Kidney (tissue), 13 donors: ENCODE measurements at regions not wholly inside any gene's neighbourhood (a gene's known extent, or its start where the extent isn't known, plus 50 kb on each side); places are given as distances from the start of the nearest gene placed in this dataset.
A peak's percentile ranks its signal among the peaks of the same experiment; 100 is the strongest.

Source experiments
- DNase-seq, 5 donors: peaks; one replicate each; pipeline ENCODE4 v3.0.0-alpha.2; 2013 to 2020
- FAIRE-seq: peaks from 2 replicates; lab custom pipeline; 2012; peaks lifted over from hg19 to GRCh38; lab: Jason Lieb, UNC
- H3K27ac ChIP-seq, 2 donors: one replicate each; pipeline ENCODE4 v1.7.0; 2013; ENCODE audit warnings: low read depth in 2 of 2, low read length in 2 of 2, inconsistent platforms in 1 of 2
- H3K27me3 ChIP-seq: one replicate; pipeline ENCODE4 v1.7.1; 2013; ENCODE audit warnings: low read length, inconsistent platforms; ENCODE audit not compliant: control insufficient read depth, insufficient read depth
- H3K36me3 ChIP-seq, 3 donors: one replicate each; pipeline versions ENCODE4 v1.7.0 to v1.7.1; 2013; ENCODE audit warnings: low read length in 3 of 3, control low read depth in 1 of 3, inconsistent platforms in 1 of 3; ENCODE audit not compliant: insufficient read depth in 3 of 3, control insufficient read depth in 2 of 3
- H3K4me1 ChIP-seq, 3 donors: one replicate each; pipeline versions ENCODE4 v1.7.0 to v1.7.1; 2013; ENCODE audit warnings: low read length in 3 of 3, inconsistent platforms in 1 of 3, low read depth in 1 of 3; ENCODE audit not compliant: control insufficient read depth in 2 of 3, insufficient read depth in 2 of 3
- H3K4me3 ChIP-seq, 3 donors: one replicate each; pipeline versions ENCODE4 v1.7.0 to v1.8.1; 2013; ENCODE audit warnings: low read length in 3 of 3, control low read depth in 1 of 3, inconsistent platforms in 1 of 3
- H3K9ac ChIP-seq, 3 donors: one replicate each; pipeline versions ENCODE4 v1.7.0 to v1.7.1; 2013; ENCODE audit warnings: low read length in 3 of 3, control low read depth in 1 of 3, inconsistent platforms in 1 of 3
- H3K9me3 ChIP-seq, 3 donors: one replicate each; pipeline versions ENCODE4 v1.7.0 to v1.7.1; 2013; ENCODE audit warnings: low read length in 3 of 3, control low read depth in 1 of 3, inconsistent platforms in 1 of 3; ENCODE audit not compliant: control insufficient read depth in 2 of 3, insufficient read depth in 1 of 3
- intact Hi-C: fragments of 100-400 bp; cut with DNase I; formaldehyde crosslinking; loops from one replicate; pipeline ENCODE4 v1.11.1; 2022
- TF ChIP-seq, protein P1 (sequence below): IDR thresholded peaks from 3 replicates; pipeline ENCODE4 v1.5.1; 2012; ENCODE audit warnings: mild to moderate bottlenecking, moderate library complexity, borderline replicate concordance; ENCODE audit not compliant: insufficient read depth; ENCODE audit errors: extremely low read depth
- donor health status: control.
- donor health status: control.
- donor health status: control.
- donor health status: control.
- donor health status: control.
- donor health status: DM: yes; HTN: yes; CAD: no.
- donor health status: Normal renal cell carcinoma (clear cell type).

DNA sequence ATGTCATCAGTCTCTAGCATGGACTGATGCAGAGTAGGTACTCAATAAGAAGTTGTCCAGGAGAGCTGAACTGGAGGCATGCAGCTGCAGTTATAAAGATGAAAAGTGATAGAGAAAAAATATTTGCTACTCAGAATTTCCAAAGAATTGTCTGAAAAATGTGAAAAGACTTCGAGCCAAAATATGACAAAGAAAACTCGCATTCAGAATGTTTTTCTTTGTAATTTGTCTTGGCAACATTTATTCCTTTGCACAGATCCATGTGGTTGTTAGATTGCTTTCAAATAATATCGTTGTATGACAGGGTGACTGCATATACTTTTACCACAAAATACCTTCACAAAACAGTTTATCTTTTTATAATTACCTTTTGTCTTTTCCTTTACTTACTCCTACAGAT is 128.0 kb upstream of the SLC4A4 start:
- TF ChIP-seq, protein P1, sequence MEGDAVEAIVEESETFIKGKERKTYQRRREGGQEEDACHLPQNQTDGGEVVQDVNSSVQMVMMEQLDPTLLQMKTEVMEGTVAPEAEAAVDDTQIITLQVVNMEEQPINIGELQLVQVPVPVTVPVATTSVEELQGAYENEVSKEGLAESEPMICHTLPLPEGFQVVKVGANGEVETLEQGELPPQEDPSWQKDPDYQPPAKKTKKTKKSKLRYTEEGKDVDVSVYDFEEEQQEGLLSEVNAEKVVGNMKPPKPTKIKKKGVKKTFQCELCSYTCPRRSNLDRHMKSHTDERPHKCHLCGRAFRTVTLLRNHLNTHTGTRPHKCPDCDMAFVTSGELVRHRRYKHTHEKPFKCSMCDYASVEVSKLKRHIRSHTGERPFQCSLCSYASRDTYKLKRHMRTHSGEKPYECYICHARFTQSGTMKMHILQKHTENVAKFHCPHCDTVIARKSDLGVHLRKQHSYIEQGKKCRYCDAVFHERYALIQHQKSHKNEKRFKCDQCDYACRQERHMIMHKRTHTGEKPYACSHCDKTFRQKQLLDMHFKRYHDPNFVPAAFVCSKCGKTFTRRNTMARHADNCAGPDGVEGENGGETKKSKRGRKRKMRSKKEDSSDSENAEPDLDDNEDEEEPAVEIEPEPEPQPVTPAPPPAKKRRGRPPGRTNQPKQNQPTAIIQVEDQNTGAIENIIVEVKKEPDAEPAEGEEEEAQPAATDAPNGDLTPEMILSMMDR: no peak
- intact Hi-C loops: no loop called here
- H3K9ac ChIP-seq: no peak overlapping the region
- no peaks in the 10 kb centered on the region for H3K36me3 ChIP-seq
- no peaks in the 10 kb centered on the region for H3K9me3 ChIP-seq
- no peak overlapping the region for H3K27ac ChIP-seq
- H3K4me3 ChIP-seq: no peak overlapping the region
- FAIRE-seq (no peak), DNase-seq (no peak)
- no peaks in the 10 kb centered on the region for H3K4me1 ChIP-seq
- no peaks in the 10 kb centered on the region for H3K27me3 ChIP-seq

DNA sequence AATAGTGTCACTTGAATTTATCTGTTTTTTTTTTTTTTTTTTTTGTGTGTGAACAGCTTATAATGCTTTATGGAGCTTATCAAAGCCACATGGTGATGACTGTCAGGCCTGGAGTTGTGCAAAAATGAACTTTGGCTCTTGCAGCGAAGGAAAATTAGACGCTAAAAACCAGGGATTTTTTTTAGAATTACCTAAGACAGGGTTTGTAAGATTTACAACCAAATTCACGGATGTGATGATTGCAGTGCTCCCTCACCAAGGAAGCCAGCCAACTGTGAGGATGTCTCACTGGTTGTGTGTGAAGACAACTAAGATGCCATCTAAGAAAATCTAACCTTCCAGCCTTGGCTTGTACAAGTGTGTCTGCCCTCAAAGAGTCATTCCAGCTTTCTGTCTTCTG is 127.1 kb upstream of the SLC4A4 start:
- Histone ChIP-seq H3K9me3 (no peaks in the 10 kb centered on the region), H3K27ac (no peak overlapping the region), H3K4me3 (no peak overlapping the region), H3K36me3 (no peaks in the 10 kb centered on the region), H3K9ac (no peak overlapping the region), H3K27me3 (no peaks in the 10 kb centered on the region), H3K4me1 (no peaks in the 10 kb centered on the region)
- intact Hi-C loops: no loop called here
- FAIRE-seq: no peak
- TF ChIP-seq, protein P1: no peak
- no peak for DNase-seq

DNA sequence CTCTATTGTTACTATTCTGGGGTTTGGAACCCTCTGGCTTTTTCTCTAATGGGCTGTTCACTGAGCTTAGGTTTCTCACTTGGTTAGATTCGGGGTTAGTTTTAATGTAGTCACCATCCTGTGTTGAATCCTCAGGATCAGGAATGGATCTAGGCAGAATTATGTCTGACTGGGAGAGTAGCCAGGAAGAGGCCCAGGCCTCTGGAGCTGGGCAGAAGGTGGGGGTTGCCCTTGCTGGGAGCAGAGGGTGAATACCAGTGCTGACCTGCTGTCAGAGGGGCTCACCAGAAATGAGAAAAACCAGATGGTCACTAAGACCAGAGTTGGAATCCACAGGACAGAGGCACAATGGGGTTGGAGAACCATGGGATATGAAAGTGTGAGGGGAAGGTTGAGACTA is 126.6 kb upstream of the SLC4A4 start:
- Histone ChIP-seq H3K36me3 (no peaks in the 10 kb centered on the region), H3K27me3 (no peaks in the 10 kb centered on the region), H3K4me1 (no peaks in the 10 kb centered on the region), H3K27ac (no peak overlapping the region), H3K9me3 (no peaks in the 10 kb centered on the region), H3K9ac (no peak overlapping the region), H3K4me3 (no peak overlapping the region)
- intact Hi-C loops: no loop called here
- peak in 1 of 5 donors; percentile 25 for DNase-seq
- TF ChIP-seq, protein P1: no peak
- FAIRE-seq: no peak

DNA sequence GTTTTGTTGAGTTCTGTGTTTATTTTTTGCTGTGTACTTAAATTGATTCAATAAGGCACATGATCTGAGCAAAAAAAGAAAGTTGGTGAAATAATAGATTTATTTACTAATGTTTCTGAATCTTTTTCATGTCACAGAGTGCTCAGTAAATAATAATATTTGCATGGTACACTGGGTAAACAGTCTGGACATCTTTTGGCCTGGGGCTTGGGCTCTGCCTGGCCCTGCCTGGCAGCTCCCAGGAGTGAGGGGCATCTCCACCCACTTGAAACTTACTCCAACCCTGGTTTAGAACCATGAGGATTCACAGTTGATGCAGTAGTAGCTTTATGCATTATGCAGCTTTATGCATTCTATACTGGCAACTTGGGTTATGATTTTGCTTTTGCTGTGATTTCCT is 124.2 kb upstream of the SLC4A4 start:
- no peak overlapping the region for H3K9ac ChIP-seq
- FAIRE-seq (no peak), DNase-seq (no peak)
- no peak overlapping the region for H3K27ac ChIP-seq
- no peaks in the 10 kb centered on the region for H3K27me3 ChIP-seq
- intact Hi-C loops: no loop called here
- TF ChIP-seq, protein P1: no peak
- H3K4me3 ChIP-seq: no peak overlapping the region
- no peaks in the 10 kb centered on the region for H3K9me3 ChIP-seq
- no peaks in the 10 kb centered on the region for H3K36me3 ChIP-seq
- H3K4me1 ChIP-seq: no peaks in the 10 kb centered on the region
